HG03175 (cell line): ENCODE measurements at regions not wholly inside any gene's neighbourhood (a gene's known extent, or its start where the extent isn't known, plus 50 kb on each side); places are given as distances from the start of the nearest gene placed in this dataset.

Source experiments
- ATAC-seq: cut with Tn5 transposase; IDR thresholded peaks from one replicate; pipeline ENCODE4 v1.9.1; 2021; ENCODE audit warnings: mild to moderate bottlenecking, moderate library complexity; ENCODE audit not compliant: unreplicated experiment

- ATAC-seq, result no peak
Measured at GRCh38 chr3:22565393-22565792, 637.7 kb upstream of the UBE2E2 start.

- ATAC-seq, result no peak
Measured at GRCh38 chr3:22568285-22568684, 634.8 kb upstream of the UBE2E2 start.

- no peak for ATAC-seq
Measured at GRCh38 chr3:22569570-22569969, 633.6 kb upstream of the UBE2E2 start.

GRCh38 chr3:22581007-22581406 is 622.1 kb upstream of the UBE2E2 start:
- ATAC-seq, result no peak

GRCh38 chr3:22582266-22582665 is 620.9 kb upstream of the UBE2E2 start:
- ATAC-seq, result no peak

- no peak for ATAC-seq
Measured at GRCh38 chr3:22585504-22585903, 617.6 kb upstream of the UBE2E2 start.

GRCh38 chr3:22585911-22586310 is 617.2 kb upstream of the UBE2E2 start:
- no peak for ATAC-seq

GRCh38 chr3:22587446-22587845 is 615.7 kb upstream of the UBE2E2 start:
- ATAC-seq, result no peak

- ATAC-seq, result no peak
Measured at GRCh38 chr3:22593638-22594037, 609.5 kb upstream of the UBE2E2 start.

GRCh38 chr3:22594990-22595389 is 608.1 kb upstream of the UBE2E2 start:
- no peak for ATAC-seq

- no peak for ATAC-seq
Measured at GRCh38 chr3:22606461-22606860, 596.7 kb upstream of the UBE2E2 start.

- no peak for ATAC-seq
Measured at GRCh38 chr3:22606938-22607337, 596.2 kb upstream of the UBE2E2 start.

GRCh38 chr3:22608093-22608492 is 595.0 kb upstream of the UBE2E2 start:
- ATAC-seq, result no peak

- ATAC-seq, result no peak
Measured at GRCh38 chr3:22608721-22609120, 594.4 kb upstream of the UBE2E2 start.

- ATAC-seq, result no peak
Measured at GRCh38 chr3:22609139-22609538, 594.0 kb upstream of the UBE2E2 start.

GRCh38 chr3:22612927-22613326 is 590.2 kb upstream of the UBE2E2 start:
- no peak for ATAC-seq

GRCh38 chr3:22615790-22616189 is 587.3 kb upstream of the UBE2E2 start:
- ATAC-seq, result no peak

- no peak for ATAC-seq
Measured at GRCh38 chr3:22617372-22617771, 585.8 kb upstream of the UBE2E2 start.

- no peak for ATAC-seq
Measured at GRCh38 chr3:22620498-22620897, 582.6 kb upstream of the UBE2E2 start.

- no peak for ATAC-seq
Measured at GRCh38 chr3:22621205-22621809, 581.8 kb upstream of the UBE2E2 start.

GRCh38 chr3:22627993-22628499 is 575.1 kb upstream of the UBE2E2 start:
- no peak for ATAC-seq

GRCh38 chr3:22632536-22632935 is 570.6 kb upstream of the UBE2E2 start:
- no peak for ATAC-seq

GRCh38 chr3:22634433-22634832 is 568.7 kb upstream of the UBE2E2 start:
- no peak for ATAC-seq
